Cardiac muscle cell (in vitro differentiated cells and primary cell): ENCODE measurements at regions not wholly inside any gene's neighbourhood (a gene's known extent, or its start where the extent isn't known, plus 50 kb on each side); places are given as distances from the start of the nearest gene placed in this dataset.

Experiments used
- DNase-seq, 2 donors: peaks; one replicate each; pipeline versions ENCODE4 v3.0.0 to v3.0.0-alpha.2; 2010 to 2017; ENCODE audit warnings: low read depth in 1 of 2, low spot score in 1 of 2
- H3K27ac ChIP-seq: fragments of 200-600 bp; sonication (generic); 2 replicates; pipeline ENCODE4 v1.5.1; 2016
- H3K27me3 ChIP-seq: fragments of 200-600 bp; sonication (generic); 2 replicates; pipeline ENCODE4 v1.6.0; 2016; ENCODE audit warnings: control low read depth
- H3K36me3 ChIP-seq: fragments of 200-600 bp; sonication (generic); 2 replicates; pipeline ENCODE4 v1.5.1; 2016; ENCODE audit warnings: control low read depth
- H3K4me1 ChIP-seq: fragments of 200-600 bp; sonication (generic); 2 replicates; pipeline ENCODE4 v1.8.1; 2017; ENCODE audit warnings: low read depth, mild to moderate bottlenecking, mixed run types
- H3K4me3 ChIP-seq: fragments of 200-600 bp; sonication (generic); 2 replicates; pipeline ENCODE4 v1.5.1; 2016; ENCODE audit warnings: mild to moderate bottlenecking
- H3K9me3 ChIP-seq: fragments of 200-600 bp; sonication (generic); 2 replicates; pipeline ENCODE4 v1.5.1; 2017; ENCODE audit warnings: low read depth, mild to moderate bottlenecking, control low read depth
- TF ChIP-seq, protein P1 (sequence below): IDR thresholded peaks from 2 replicates; pipeline ENCODE4 v1.5.1; 2012; ENCODE audit warnings: low read depth, mild to moderate bottlenecking, low read length

GRCh38 chr2:184305105-184305504 lies 293.2 kb upstream of the ZNF804A start:
- no peak overlapping the region for H3K4me3 ChIP-seq
- no peaks in the 10 kb centered on the region for H3K36me3 ChIP-seq
- TF ChIP-seq, protein P1, sequence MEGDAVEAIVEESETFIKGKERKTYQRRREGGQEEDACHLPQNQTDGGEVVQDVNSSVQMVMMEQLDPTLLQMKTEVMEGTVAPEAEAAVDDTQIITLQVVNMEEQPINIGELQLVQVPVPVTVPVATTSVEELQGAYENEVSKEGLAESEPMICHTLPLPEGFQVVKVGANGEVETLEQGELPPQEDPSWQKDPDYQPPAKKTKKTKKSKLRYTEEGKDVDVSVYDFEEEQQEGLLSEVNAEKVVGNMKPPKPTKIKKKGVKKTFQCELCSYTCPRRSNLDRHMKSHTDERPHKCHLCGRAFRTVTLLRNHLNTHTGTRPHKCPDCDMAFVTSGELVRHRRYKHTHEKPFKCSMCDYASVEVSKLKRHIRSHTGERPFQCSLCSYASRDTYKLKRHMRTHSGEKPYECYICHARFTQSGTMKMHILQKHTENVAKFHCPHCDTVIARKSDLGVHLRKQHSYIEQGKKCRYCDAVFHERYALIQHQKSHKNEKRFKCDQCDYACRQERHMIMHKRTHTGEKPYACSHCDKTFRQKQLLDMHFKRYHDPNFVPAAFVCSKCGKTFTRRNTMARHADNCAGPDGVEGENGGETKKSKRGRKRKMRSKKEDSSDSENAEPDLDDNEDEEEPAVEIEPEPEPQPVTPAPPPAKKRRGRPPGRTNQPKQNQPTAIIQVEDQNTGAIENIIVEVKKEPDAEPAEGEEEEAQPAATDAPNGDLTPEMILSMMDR, result no peak
- no peak for DNase-seq
- no peaks in the 10 kb centered on the region for H3K9me3 ChIP-seq
- H3K4me1 ChIP-seq, result no peaks in the 10 kb centered on the region
- no peaks in the 10 kb centered on the region for H3K27me3 ChIP-seq
- H3K27ac ChIP-seq, result no peak overlapping the region

GRCh38 chr2:184308706-184309105 lies 289.6 kb upstream of the ZNF804A start:
- Histone ChIP-seq H3K36me3 (no peaks in the 10 kb centered on the region), H3K9me3 (no peaks in the 10 kb centered on the region), H3K4me1 (no peaks in the 10 kb centered on the region), H3K4me3 (no peak overlapping the region), H3K27me3 (no peaks in the 10 kb centered on the region), H3K27ac (no peak overlapping the region)
- DNase-seq, result no peak
- TF ChIP-seq, protein P1, result no peak

GRCh38 chr2:184312970-184313369 lies 285.4 kb upstream of the ZNF804A start:
- H3K27ac ChIP-seq, result no peak overlapping the region

GRCh38 chr2:184314829-184315228 lies 283.5 kb upstream of the ZNF804A start:
- Histone ChIP-seq H3K9me3 (no peaks in the 10 kb centered on the region), H3K4me1 (no peaks in the 10 kb centered on the region), H3K27ac (no peak overlapping the region), H3K4me3 (no peak overlapping the region), H3K27me3 (no peaks in the 10 kb centered on the region), H3K36me3 (no peaks in the 10 kb centered on the region)
- TF ChIP-seq, protein P1, result no peak
- no peak for DNase-seq

More at GRCh38 chr2:184312970-184313369, 285.4 kb upstream of the ZNF804A start:
- Histone ChIP-seq H3K4me3 (no peak overlapping the region), H3K9me3 (no peaks in the 10 kb centered on the region), H3K4me1 (no peaks in the 10 kb centered on the region), H3K27me3 (no peaks in the 10 kb centered on the region), H3K36me3 (no peaks in the 10 kb centered on the region)
- TF ChIP-seq, protein P1, result no peak
- DNase-seq, result no peak

DNA sequence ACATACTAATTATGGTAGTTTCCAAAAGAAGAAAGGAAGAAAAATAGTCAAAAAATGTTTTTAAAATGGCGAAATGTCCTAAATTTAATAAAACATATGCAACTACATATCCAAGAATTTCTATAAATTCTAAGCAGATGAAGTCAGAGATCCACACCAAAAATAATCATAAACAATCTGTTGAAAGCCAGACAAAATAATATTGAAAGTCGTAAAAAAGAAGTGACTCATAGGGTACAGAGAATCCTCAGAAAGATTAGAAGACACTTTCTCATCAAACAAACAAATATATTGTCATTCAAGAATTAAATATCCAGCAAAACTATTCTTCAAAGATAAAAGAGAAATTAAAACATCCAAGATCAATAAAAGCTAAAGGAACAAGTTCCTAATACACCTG lies 281.4 kb upstream of the ZNF804A start:
- no peaks in the 10 kb centered on the region for H3K27me3 ChIP-seq
- no peaks in the 10 kb centered on the region for H3K36me3 ChIP-seq
- no peak for DNase-seq
- H3K9me3 ChIP-seq, result no peaks in the 10 kb centered on the region
- H3K4me3 ChIP-seq, result no peak overlapping the region
- H3K4me1 ChIP-seq, result no peaks in the 10 kb centered on the region
- TF ChIP-seq, protein P1, result no peak
- no peak overlapping the region for H3K27ac ChIP-seq

DNA sequence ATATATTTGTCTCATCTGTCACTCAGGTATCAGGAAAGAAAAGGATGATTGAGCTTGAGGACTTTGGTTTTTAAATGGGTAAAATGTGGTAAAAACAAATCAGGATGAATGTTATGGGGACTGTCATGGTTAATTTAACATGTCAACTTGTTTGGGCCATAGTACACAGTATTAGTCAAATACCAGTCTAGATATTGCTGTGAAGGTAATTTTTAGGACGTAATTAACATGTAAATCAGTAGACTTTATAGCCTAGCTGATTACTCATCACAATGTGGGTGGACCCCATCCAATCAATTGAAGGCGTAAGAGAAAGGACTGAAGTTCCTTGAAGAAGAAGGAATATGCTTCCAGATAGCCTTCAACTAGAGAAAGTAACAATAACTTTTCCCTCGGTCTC lies 275.7 kb upstream of the ZNF804A start:
- Histone ChIP-seq H3K27me3 (no peaks in the 10 kb centered on the region), H3K4me3 (no peak overlapping the region), H3K36me3 (no peaks in the 10 kb centered on the region), H3K9me3 (no peaks in the 10 kb centered on the region), H3K4me1 (no peaks in the 10 kb centered on the region), H3K27ac (no peak overlapping the region)
- TF ChIP-seq, protein P1, result no peak
- DNase-seq, result no peak
